GM23338 (cell line): ENCODE measurements at regions not wholly inside any gene's neighbourhood (a gene's known extent, or its start where the extent isn't known, plus 50 kb on each side); places are given as distances from the start of the nearest gene placed in this dataset.

Experiments
- ATAC-seq: fragments of 200-7000 bp; cut with Tn5 transposase; 3 replicates; pipeline ENCODE4 v1.9.1; 2020
- DNase-seq: peaks from one replicate; pipeline ENCODE4 v3.0.0-alpha.2; 2015; ENCODE audit warnings: low spot score
- H2AFZ ChIP-seq: fragments of 200-600 bp; sonication (generic); 2 replicates; pipeline ENCODE4 v1.8.0; 2016; ENCODE audit warnings: antibody characterized with exemption, mild to moderate bottlenecking, moderate library complexity
- H3F3A ChIP-seq: fragments of 200-600 bp; sonication (generic); replicated peaks from 2 replicates; pipeline ENCODE4 v1.8.0; 2017; ENCODE audit warnings: antibody characterized with exemption, mixed run types, low read depth
- H3K27ac ChIP-seq: fragments of 200-600 bp; sonication (generic); 2 replicates; pipeline ENCODE4 v1.6.1; 2016; ENCODE audit warnings: low read depth
- H3K27me3 ChIP-seq: fragments of 200-600 bp; sonication (generic); 2 replicates; pipeline ENCODE4 v1.8.0; 2016; ENCODE audit warnings: mild to moderate bottlenecking, mixed run types, moderate library complexity; ENCODE audit not compliant: insufficient read depth
- H3K36me3 ChIP-seq: fragments of 200-600 bp; sonication (generic); 2 replicates; pipeline ENCODE4 v1.8.0; 2016; ENCODE audit warnings: mild to moderate bottlenecking; ENCODE audit not compliant: insufficient read depth
- H3K4me1 ChIP-seq: fragments of 200-600 bp; sonication (generic); 2 replicates; pipeline ENCODE4 v1.8.0; 2016; ENCODE audit warnings: mild to moderate bottlenecking, moderate library complexity; ENCODE audit not compliant: insufficient read depth
- H3K4me2 ChIP-seq: fragments of 200-600 bp; sonication (generic); 2 replicates; pipeline ENCODE4 v1.7.1; 2017; ENCODE audit warnings: mixed run types
- H3K4me3 ChIP-seq: fragments of 200-600 bp; sonication (generic); 2 replicates; pipeline ENCODE4 v1.6.1; 2016; ENCODE audit warnings: mixed run types
- H3K79me2 ChIP-seq: fragments of 200-600 bp; sonication (generic); replicated peaks from 2 replicates; pipeline ENCODE4 v1.8.0; 2017; ENCODE audit warnings: mild to moderate bottlenecking; ENCODE audit not compliant: insufficient read depth
- H3K9me2 ChIP-seq: fragments of 200-600 bp; sonication (generic); 2 replicates; pipeline ENCODE4 v1.8.0; 2017; ENCODE audit not compliant: insufficient read depth
- H4K20me1 ChIP-seq: fragments of 200-600 bp; sonication (generic); replicated peaks from 2 replicates; pipeline ENCODE4 v1.8.0; 2017; ENCODE audit warnings: mild to moderate bottlenecking; ENCODE audit not compliant: insufficient read depth
- H3K27ac Mint-ChIP-seq: 2 replicates; pipeline ENCODE4 v1.8.0; 2020; ENCODE audit warnings: inconsistent platforms, mild to moderate bottlenecking, moderate library complexity, mixed read lengths
- H3K27me3 Mint-ChIP-seq: 3 replicates; pipeline ENCODE4 v1.8.0; 2022; ENCODE audit warnings: low read depth, mild to moderate bottlenecking, moderate library complexity, mixed read lengths, inconsistent platforms; ENCODE audit not compliant: insufficient read depth, poor library complexity
- H3K36me3 Mint-ChIP-seq: 3 replicates; pipeline ENCODE4 v1.8.0; 2021; ENCODE audit warnings: low read depth, mild to moderate bottlenecking, inconsistent platforms, moderate library complexity, mixed read lengths
- H3K4me1 Mint-ChIP-seq: 3 replicates; pipeline ENCODE4 v1.8.0; 2020; ENCODE audit warnings: mild to moderate bottlenecking, inconsistent platforms, mixed read lengths
- H3K4me3 Mint-ChIP-seq: 3 replicates; pipeline ENCODE4 v1.8.0; 2021; ENCODE audit warnings: moderate library complexity, mild to moderate bottlenecking, inconsistent platforms, mixed read lengths
- H3K9me3 Mint-ChIP-seq: 3 replicates; pipeline ENCODE4 v1.8.0; 2020; ENCODE audit warnings: moderate library complexity, mild to moderate bottlenecking, inconsistent platforms, mixed read lengths
- CTCF ChIP-seq, 2 experiments: fragments of 200-600 bp in 1 of 2; sonication (generic) in 1 of 2; conservative IDR thresholded peaks; 2 replicates each; pipeline versions ENCODE4 v1.5.1 to v1.6.1; 2016 to 2017; ENCODE audit warnings: antibody characterized with exemption in 2 of 2, low read depth in 2 of 2, mild to moderate bottlenecking in 2 of 2, moderate library complexity in 1 of 2
- ETS1 ChIP-seq: IDR thresholded peaks from 2 replicates; pipeline ENCODE4 v1.6.1; 2016; ENCODE audit warnings: antibody characterized with exemption
- EZH2 ChIP-seq: fragments of 200-600 bp; sonication (generic); IDR thresholded peaks from one replicate; pipeline ENCODE4 v1.8.0; 2017; ENCODE audit warnings: antibody characterized with exemption, mild to moderate bottlenecking, low read depth; ENCODE audit not compliant: unreplicated experiment
- EZH2phosphoT487 ChIP-seq: fragments of 200-600 bp; sonication (generic); IDR thresholded peaks from one replicate; pipeline ENCODE4 v1.8.1; 2018; ENCODE audit warnings: antibody characterized with exemption; ENCODE audit not compliant: unreplicated experiment
- JUNB ChIP-seq: IDR thresholded peaks from one replicate; pipeline ENCODE4 v1.6.1; 2016; ENCODE audit warnings: antibody characterized with exemption; ENCODE audit not compliant: unreplicated experiment
- NANOG ChIP-seq: IDR thresholded peaks from 2 replicates; pipeline ENCODE4 v1.6.1; 2016; ENCODE audit warnings: antibody characterized with exemption, borderline replicate concordance
- POLR2AphosphoS5 ChIP-seq: IDR thresholded peaks from 2 replicates; pipeline ENCODE4 v1.6.1; 2016; ENCODE audit warnings: antibody characterized with exemption, low read depth
- REST ChIP-seq: IDR thresholded peaks from one replicate; pipeline ENCODE4 v1.6.1; 2018; ENCODE audit warnings: antibody characterized with exemption; ENCODE audit not compliant: unreplicated experiment
- STAT1 ChIP-seq: IDR thresholded peaks from one replicate; pipeline ENCODE4 v1.6.1; 2016; ENCODE audit warnings: antibody characterized with exemption; ENCODE audit not compliant: unreplicated experiment
- ZNF114 ChIP-seq: fragments of 250-450 bp; sonication (Bioruptor Pico); IDR thresholded peaks from 2 replicates; pipeline ENCODE4 v1.5.0; 2020; ENCODE audit warnings: mild to moderate bottlenecking, moderate library complexity
- ZNF331 ChIP-seq: fragments of 250-450 bp; sonication (Bioruptor Pico); IDR thresholded peaks from 2 replicates; pipeline ENCODE4 v1.5.0; 2020; ENCODE audit warnings: low read depth, mild to moderate bottlenecking, moderate library complexity
- ZNF462 ChIP-seq: fragments of 250-450 bp; sonication (Bioruptor Pico); IDR thresholded peaks from 2 replicates; pipeline ENCODE4 v1.5.0; 2020; ENCODE audit warnings: mild to moderate bottlenecking, moderate library complexity

DNA sequence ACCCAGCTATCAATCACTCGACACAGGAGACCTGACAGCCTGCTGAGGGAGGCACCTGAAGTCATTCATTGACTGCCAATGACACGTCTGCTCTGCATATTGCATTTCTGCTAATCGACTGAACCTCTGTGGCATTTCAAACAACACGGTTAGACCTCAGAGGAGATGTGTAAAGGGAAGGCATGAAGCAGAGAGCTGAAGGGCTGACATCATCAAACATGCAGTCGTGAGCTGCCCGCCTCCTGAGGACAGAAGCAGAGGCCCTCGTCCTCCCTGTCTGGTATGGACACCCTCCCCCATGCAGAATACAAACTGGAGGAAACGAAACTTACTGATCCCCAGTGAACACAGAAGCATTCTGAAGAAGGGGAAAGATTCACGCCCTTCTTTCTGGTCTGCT, 462.6 kb upstream of the MGMT start (continued):
- TF ChIP-seq ZNF462 (no peak), ZNF114 (CRISPR knock-in tag) (no peak), CTCF (conservative IDR thresholded peaks at IDR 0.05; ENCODE audit: low read depth in 2 of 2) (no peak), POLR2AphosphoS5 (no peak)

GRCh38 chr10:129005080-129005479, 462.0 kb upstream of the MGMT start:
- no peaks in the 10 kb centered on the region for H3K36me3 Mint-ChIP-seq
- H3K27me3 ChIP-seq = no peaks in the 10 kb centered on the region
- no peak overlapping the region for H3K4me2 ChIP-seq
- H3K27ac Mint-ChIP-seq = no peak overlapping the region
- no peaks in the 10 kb centered on the region for H3K4me1 ChIP-seq
- ATAC-seq (no peak), DNase-seq (no peak)
- H3K4me1 Mint-ChIP-seq = peaks cover 4% of the 10 kb centered on the region
- H3K9me3 Mint-ChIP-seq = no peaks in the 10 kb centered on the region
- no peaks in the 10 kb centered on the region for H4K20me1 ChIP-seq
- H3K36me3 ChIP-seq = no peaks in the 10 kb centered on the region
- H2AFZ ChIP-seq = no peak overlapping the region
- peaks cover 9% of the 10 kb centered on the region; the same call in 1 of the 2 replicates for H3K9me2 ChIP-seq
- peaks cover 3% of the 10 kb centered on the region for H3K27me3 Mint-ChIP-seq
- no peaks in the 10 kb centered on the region for H3K79me2 ChIP-seq
- H3K4me3 Mint-ChIP-seq = no peak overlapping the region
- no peak overlapping the region for H3K4me3 ChIP-seq
- H3K27ac ChIP-seq = no peak overlapping the region
- H3F3A ChIP-seq = no peaks in the 10 kb centered on the region
- TF ChIP-seq POLR2AphosphoS5 (no peak), JUNB (no peak), ZNF114 (CRISPR knock-in tag) (no peak), EZH2 (no peak), STAT1 (no peak), NANOG (no peak), ZNF331 (CRISPR knock-in tag) (no peak), EZH2phosphoT487 (no peak), ETS1 (no peak), REST (no peak)
